DND-41 (cell line): ENCODE measurements at regions not wholly inside any gene's neighbourhood (a gene's known extent, or its start where the extent isn't known, plus 50 kb on each side); places are given as distances from the start of the nearest gene placed in this dataset.

Experiments used
- EZH2 ChIP-seq: IDR thresholded peaks from 3 replicates; pipeline ENCODE4 v1.6.1; 2012; ENCODE audit warnings: borderline replicate concordance, low read depth, mild to moderate bottlenecking, moderate library complexity, low read length, inconsistent platforms; ENCODE audit not compliant: severe bottlenecking
- TF ChIP-seq, protein P1 (sequence below): IDR thresholded peaks from 2 replicates; pipeline ENCODE4 v1.5.1; 2012; ENCODE audit warnings: borderline replicate concordance, low read length, moderate library complexity, mild to moderate bottlenecking; ENCODE audit not compliant: poor library complexity, severe bottlenecking; ENCODE audit errors: extremely low read depth

DNA sequence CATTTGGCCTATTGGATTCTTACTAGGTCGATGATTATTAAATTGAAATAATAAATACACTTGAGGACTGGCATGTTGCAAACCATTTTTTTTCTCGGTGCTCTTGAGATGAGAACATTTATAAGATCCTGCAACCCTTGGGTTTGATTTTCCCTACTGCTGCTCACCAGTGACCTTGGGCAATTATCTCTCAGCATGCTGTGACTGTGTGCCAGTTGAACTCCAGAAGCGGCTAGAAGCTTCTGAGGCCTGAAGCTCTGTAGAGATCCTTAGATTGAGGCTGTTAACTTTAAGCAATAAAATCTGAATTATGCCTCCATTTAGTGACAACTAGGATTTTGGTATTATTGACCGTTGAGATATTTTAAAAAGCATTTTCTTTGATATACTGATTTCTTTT, 489.8 kb downstream of the MAT2B start:
- TF ChIP-seq, protein P1, sequence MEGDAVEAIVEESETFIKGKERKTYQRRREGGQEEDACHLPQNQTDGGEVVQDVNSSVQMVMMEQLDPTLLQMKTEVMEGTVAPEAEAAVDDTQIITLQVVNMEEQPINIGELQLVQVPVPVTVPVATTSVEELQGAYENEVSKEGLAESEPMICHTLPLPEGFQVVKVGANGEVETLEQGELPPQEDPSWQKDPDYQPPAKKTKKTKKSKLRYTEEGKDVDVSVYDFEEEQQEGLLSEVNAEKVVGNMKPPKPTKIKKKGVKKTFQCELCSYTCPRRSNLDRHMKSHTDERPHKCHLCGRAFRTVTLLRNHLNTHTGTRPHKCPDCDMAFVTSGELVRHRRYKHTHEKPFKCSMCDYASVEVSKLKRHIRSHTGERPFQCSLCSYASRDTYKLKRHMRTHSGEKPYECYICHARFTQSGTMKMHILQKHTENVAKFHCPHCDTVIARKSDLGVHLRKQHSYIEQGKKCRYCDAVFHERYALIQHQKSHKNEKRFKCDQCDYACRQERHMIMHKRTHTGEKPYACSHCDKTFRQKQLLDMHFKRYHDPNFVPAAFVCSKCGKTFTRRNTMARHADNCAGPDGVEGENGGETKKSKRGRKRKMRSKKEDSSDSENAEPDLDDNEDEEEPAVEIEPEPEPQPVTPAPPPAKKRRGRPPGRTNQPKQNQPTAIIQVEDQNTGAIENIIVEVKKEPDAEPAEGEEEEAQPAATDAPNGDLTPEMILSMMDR = no peak
- no peak for TF ChIP-seq EZH2
